Frontal cortex (tissue), 3 donors: ENCODE measurements at regions not wholly inside any gene's neighbourhood (a gene's known extent, or its start where the extent isn't known, plus 50 kb on each side); places are given as distances from the start of the nearest gene placed in this dataset.
"Not testable (repeated sequence)": the region's sequence is repeated elsewhere in the genome, so short reads cannot be mapped to it uniquely, and the experiment has no call there.

Experiments
- DNase-seq, 2 donors: peaks; one replicate each; pipeline ENCODE4 v3.0.0; 2012; ENCODE audit warnings: low spot score in 2 of 2
- FAIRE-seq: peaks from 2 replicates; lab custom pipeline; 2012; peaks lifted over from hg19 to GRCh38; lab: Jason Lieb, UNC
- donor health status: control.
- donor health status: control.
- donor health status: control.

DNA sequence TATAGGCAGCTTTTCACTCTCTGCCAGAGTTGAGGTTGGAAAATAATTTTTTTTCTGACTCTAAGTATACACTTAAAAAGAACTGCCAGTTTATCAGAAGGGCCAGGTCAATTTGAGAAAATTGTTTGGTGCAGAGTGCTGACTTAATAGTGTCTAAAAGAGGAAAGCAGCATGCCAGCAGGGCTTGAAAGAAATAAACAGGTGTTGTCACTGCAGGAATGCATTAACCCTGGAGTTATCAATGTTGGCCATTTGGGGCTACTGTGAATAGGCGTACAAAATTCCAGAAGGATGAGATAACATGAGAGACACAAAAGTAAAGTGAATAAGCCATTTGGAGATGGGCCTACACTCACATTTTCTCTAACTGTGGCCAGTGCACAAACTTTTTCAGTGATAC, 220.6 kb upstream of the PLD5 start:
- FAIRE-seq = no peak
- DNase-seq = no peak

DNA sequence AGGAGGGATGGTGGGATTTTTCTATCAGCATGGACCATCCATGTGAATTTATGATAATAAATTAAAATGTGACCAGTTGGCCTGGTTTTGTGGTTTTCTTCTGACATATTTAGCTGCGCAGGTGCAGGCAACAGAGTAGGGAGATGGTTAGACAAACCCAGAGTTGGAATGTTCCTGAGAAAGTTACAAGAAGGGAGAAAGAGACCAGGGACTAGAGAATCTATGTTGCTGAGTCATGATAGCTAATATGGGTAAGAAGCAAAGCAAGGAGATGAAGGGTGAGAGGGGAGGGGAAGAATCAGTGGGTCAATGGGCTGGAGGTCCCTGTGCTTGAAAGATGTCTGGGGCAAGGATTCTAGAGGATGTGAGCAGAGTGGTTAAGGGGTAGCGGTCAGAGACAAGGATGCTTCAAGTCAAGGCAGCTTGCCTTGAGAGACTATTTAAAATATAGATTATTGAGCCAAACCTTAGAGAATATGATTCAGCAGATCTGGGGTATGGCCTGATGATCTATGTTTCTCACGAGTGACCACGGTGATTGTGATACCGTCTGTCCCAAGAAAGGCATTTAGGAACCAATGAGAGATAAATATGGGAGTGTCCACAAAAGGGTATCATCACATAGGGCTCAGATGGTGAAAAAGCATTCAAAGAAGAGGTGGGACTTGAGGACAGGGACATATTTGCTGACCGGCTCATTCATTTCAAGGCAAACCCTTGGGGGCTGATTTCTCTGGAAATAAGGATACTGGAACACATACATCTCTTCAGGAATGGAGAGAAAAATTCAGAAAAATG, 219.7 kb upstream of the PLD5 start:
- FAIRE-seq (no peak), DNase-seq (no peak)

DNA sequence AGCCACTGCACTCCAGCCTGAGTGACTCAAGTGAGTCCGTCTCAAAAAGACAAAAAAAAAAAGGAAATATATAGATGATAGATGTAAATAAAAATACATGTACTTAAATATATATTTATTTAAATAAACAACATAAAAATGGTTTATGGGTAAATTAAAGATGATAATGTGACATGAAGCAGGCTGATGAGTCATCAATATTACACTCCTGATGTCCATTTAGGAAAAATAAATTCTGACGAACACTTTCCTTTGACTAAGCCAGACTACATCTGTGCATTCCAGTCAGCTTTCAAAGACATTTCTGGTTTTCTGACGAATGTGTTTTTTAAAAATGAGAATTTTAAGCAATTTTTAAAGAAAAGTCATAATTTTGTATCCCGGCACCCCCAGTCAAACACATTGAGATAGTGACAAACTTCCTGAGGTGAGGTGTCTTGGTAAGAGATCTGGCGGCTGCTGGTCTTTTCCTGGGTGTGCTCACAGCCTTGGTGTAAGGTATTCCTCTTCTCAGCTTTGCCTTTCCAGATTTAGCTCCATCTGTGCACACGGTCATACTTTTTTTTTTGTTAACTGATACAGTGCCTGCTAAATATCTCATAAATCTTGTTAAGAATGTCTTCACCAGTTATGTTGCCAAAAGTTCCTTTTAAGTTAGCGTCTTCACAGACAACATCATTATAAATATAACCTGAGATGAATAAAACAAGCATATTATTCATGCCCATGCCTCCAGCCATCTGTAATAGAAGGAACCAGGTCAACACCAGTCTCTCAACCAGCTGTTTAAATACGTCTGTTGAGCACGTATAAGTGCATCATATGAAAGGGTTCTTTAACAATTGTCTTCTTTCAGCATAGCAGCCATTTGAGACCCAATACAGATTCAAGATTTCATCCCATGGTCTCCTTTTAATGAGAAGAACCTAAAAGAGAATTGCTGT, 214.5 kb upstream of the PLD5 start:
- FAIRE-seq (no peak), DNase-seq (no peak)

DNA sequence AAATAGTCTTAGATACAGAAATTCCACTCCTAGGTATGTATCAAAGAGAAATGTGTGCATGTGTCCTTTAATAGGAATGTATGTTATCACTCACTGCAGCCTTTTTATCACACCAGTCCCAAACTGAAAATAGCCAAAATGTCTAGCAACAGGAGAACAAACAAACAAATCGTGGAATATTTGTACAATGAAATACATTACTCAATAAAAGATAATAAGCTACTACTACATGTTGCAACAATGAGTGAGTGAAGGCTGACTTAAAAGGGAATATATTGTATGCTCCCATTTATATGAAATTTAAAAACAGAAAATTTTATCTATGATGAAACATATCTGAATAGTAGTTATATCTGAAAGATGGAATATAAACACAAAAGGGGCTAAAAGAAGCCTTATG, 212.1 kb upstream of the PLD5 start:
- DNase-seq = no peak
- no peak for FAIRE-seq

DNA sequence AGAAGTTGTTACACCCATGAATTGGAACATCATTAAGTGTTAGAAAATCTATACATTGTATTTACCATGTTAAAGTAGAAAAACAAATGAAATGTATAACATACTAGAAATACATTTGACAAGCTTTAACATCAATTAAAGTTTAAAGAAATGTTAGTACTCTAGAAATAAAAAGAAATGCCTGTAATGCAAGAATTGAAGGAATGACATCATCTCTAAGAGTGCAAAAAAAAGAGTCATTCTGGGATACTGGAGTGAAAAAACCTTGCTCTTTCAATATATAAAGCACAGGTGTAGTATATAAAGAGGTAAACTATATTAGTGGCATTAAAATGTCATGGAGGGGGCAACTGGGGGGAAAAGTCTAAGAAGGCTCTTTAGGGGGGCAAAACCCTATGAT, 210.8 kb upstream of the PLD5 start:
- no peak for DNase-seq
- no peak for FAIRE-seq

DNA sequence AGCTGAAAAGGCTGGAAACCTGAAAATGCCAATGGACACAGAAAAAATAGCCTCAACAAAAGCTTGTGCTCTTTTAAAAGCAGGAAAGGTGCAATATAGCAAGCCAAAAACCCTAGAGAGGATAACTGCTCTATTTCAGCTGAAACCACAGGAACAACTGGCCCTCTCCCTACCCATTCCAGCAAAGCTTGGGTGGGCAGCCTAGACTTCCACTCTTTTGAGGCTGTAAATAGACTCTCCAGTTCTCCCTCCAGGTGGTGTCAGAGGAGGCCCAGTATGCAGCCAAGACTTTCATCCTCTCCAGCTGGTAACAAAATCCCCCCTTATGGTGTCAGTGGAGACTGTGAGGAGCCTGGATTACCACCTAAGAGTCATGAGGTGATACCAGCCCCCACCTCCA, 206.9 kb upstream of the PLD5 start:
- no peak for FAIRE-seq
- DNase-seq = no peak

DNA sequence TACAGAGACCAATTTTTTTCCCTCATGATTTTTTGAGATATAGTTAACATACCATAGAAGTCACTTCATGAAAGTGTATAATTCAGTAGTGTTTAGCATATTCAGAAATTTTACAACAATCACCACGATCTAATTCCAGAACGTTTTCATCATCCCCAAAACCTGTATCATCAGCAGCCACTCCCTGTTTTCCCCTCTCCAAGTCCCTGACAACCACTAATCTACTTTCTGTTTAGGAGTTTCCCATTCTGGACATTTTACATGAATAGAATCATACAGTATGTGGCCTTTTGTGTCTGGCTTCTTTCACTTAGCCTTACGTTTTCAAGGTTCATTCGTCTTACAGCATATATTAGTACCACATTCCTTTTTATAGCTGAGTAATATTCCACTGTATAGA, 204.2 kb upstream of the PLD5 start:
- DNase-seq (no peak), FAIRE-seq (no peak)

DNA sequence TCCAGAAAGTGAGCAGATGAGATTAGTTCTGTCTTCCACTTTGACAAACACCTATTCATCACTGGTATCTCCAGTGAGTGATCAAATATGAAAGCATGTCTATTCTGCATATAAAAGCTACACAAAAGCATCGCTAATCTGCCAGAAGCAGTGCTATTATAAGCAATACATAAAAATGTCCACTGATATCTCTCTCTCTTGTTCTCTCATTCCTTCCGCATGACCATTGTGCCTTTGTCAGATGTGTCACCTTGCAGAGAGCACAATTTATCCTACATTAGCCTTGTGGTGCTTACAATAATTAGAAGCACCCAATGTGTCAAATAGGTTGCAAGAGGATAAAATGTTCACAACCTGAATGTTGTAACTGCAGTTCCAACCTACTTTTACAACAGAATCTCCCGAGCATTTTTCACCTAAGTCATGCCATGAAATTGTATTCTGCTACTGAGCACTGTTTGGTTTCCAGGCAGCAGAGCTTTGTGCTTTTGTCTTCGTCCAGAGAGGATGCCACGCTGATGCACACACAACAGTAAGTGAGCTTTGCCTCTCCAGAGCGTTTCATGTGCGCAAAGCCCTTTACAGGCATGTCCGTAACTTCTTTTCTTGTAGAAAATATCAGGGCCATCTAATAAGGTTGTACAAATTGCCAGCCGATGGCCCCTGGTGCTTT, 198.7 kb upstream of the PLD5 start:
- FAIRE-seq (no peak), DNase-seq (no peak)

DNA sequence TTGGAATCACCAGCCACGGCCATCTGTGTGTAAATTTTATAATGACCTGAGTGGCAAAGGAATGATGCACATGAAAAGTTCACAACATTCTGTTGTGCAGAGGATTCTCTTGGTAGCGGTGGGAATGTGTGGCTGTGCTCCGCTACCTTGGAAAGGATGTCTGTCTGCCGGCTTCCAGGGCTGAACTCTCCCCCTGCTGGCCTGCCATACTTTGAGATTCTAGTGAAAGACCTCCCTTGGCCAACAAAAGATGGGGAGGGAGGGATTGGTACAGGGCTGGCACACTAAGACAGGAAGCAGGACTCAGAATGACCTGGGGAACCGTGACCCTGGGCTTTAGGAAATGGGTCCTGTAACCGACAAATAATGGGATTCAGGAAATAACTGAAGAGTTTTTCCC, 194.5 kb upstream of the PLD5 start:
- DNase-seq = no peak
- FAIRE-seq = no peak

DNA sequence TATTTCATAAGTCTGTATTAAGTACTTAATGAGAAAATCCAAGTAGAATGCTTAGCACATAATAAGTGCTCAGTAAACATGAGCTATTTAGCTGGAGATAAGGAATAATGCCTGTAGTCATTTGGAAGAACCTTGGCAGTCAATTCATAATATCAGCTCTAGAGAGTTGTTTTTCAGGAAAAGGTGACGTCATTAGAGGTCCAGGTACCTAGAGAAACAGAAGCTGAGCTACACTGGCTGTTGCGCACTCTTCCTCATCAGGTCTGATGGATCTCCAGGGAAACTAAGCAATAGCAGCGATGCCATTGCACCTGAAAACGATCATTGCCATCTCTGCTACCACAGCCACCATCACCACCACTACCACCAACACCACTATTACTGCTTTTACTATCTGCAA, 187.8 kb upstream of the PLD5 start:
- no peak for DNase-seq
- FAIRE-seq = no peak

DNA sequence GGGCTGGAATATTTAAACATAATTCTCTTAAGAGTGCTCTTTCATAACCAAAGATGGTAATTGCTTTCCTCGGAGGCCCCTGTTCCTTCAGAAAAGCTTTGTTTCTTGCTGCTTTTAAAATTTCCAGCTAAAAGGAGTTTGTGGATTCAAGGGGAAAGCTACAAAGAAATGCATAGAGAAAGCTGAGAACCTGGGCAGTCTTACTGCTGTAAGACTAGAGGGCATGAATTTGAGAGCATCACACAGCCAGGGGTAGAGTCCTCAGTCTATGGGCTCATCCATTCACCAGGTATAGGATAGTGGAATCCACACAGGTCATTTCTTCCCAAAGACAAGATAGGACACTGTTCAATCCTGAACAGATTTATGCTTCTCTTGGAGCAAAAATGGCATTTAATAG, 186.3 kb upstream of the PLD5 start:
- DNase-seq (no peak), FAIRE-seq (no peak)

DNA sequence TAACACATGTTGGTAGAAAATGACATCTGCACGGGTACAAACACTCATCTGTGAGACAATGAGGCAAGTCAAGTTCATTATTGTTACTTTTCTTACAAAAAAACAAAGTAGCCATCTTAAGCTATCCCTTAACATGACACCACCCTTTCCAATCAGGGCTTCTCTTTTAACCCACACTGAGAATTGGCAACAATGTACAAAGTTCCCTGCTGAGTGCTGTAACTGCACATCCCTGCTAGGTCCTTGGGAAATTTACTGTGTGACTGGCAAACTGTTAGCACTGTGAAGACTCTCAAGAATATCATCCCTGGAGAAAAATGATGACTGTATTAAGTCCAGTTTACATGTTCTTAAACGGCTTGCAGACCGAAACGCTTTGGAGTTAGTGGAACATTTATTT, 185.8 kb upstream of the PLD5 start:
- no peak for DNase-seq
- FAIRE-seq = no peak

DNA sequence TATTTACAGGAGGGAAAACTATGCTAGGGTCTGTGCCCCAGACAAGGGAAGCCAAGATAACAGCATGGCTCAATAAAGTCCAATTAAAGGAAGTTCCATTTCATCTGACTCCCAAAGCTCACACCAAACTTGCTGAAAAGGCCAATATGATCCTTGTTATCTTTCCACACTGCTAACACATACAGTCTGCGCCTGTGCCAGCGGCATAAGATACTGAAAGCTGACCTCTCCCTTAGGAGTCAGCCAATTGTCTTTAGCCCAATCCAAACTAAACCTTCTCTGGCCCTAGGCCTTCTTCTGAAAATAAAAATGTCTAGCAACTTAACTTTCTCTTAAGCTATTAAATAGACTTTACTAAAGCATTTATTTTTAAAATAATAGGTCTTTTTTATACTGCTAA, 179.0 kb upstream of the PLD5 start:
- FAIRE-seq = no peak
- no peak for DNase-seq

DNA sequence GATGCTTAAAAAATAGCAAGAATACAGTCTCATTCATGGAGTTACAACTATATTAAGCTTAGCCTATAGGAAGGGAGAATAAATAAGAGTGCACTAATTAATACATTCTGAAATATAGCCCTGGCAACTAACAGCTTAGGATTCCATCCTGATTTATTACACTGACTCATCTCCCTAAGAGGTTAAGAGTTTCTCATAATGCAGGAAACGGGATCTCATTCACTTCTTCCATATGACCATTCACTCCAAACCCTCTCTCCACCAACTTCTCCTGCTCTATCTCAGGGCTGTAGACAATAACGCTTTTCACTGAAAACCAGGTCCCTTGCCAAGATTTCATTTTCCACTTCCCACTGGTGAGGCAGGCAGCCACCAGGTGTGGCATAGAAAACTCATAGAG, 168.5 kb upstream of the PLD5 start:
- FAIRE-seq (no peak), DNase-seq (no peak)

DNA sequence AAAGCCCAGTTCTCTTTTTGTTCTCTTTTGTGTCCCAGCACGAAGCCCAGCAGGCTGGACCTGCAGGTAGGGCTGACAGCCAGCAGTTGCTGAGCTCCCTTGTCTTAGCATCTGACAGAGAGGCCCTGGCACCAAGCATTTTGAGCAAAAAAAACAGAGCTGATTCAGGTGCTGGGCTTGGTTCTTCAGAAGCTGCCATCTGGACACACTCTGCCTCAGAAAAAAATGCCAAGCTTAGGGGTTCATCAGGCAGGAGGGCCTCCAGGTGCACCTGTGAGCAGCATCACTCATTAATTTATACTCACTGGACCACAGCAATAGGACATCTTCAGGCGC, 167.1 kb upstream of the PLD5 start:
- FAIRE-seq (no peak), DNase-seq (no peak)

DNA sequence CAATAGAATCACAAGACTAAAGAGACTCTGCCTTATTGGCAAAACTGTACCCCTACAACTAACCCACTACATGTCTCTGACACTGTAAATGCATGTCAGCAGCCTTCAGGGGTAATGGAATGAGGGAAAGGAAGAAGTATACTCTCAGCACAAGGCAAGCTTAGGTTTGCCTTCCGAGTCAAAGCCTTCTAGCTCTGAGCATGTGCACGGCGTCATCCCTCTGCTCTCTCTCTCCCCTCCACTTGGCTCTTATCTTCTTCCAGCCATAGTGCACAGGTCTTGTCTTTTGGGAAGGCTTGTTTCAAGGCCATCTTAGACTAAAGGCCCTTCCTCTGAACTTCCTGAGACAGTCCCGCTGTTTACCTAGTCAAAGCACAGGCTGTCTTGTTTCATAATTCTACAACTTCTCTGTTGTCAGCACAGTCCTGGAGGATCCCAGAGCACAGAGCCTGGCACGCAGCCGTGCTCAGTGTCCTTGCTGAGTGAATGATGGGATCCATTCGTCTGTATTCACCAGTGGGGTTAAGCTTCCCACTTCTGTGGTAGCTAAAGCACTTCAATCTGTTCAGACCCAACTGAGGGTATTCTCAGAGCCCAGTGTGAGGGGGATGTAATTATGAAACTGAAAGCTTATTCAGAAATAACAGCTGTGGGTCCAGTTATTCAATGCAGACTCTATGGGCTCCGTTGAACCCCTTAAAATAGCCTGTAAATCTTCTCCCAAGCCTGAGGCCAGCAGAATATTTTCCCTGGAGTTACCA, 166.5 kb upstream of the PLD5 start:
- FAIRE-seq (no peak), DNase-seq (no peak)

DNA sequence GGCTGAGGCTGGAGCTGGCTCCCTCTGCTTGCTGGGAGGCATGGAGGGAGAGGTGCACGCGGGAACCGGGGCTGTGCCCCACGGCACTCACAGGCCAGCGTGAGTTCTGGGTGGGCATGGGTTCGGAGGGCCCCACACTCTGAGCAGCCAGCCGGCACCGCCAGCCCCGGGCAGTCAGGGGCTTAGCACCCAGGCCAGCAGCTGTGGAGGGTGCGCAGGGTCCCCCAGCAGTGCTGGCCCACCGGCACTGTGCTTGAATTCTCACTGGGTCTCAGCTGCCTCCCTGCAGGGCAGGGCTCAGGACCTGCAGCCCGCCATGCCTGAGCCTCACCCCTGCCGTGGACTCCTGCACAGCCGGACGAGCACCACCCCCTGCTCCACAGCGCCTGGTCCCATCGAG, 164.9 kb upstream of the PLD5 start:
- FAIRE-seq = no peak
- no peak for DNase-seq

DNA sequence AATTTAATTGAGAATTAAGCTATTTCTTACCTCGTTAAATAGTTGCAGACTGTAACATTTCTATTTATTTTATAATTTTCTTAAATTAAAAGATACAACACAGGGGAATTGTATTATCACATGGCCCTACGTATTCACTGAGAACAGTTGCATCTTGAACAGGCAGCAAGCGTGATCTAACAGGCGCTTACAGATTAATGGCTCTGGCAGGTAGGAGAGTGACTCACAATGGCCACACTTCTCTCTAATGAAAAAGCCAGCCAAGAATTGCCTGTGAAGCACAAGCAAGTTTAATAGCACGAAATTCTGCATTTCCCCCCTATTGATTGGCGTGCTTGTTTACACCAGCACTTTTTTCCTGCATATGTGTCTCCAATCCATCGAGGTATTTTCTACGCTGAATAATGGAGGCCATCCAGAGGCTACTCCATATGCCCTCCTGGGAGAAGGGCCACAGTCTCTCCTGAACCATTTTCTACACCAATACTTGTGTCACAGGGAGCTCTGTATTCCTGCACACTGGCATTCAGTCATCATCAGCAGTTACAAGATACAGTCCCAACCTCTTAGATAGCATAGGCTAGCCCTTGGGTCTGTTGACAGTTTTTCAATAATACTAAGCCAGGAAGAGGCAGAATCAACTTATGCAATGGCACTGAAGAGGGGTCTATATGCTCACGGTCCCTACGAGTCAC, 150.6 kb upstream of the PLD5 start:
- DNase-seq = no peak
- no peak for FAIRE-seq

DNA sequence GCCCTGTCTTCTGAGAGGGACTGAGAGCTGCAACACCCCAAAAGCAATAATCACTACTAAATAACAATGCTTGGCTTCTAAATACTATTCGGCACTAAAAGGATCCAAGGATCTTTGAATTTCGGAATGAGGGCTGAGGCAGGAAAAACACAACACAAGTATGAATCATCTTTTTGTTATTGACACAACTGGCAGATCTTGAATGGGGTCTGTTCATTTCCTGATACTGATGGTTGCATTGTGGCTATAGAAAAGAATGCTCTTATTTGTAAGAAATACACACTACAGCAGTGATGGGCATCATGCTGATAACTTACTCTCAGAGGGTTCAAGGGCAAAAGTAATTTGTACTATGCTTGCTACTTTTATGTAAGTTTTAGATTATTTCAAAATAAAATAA, 149.2 kb upstream of the PLD5 start:
- DNase-seq (no peak), FAIRE-seq (peak; percentile 90)

DNA sequence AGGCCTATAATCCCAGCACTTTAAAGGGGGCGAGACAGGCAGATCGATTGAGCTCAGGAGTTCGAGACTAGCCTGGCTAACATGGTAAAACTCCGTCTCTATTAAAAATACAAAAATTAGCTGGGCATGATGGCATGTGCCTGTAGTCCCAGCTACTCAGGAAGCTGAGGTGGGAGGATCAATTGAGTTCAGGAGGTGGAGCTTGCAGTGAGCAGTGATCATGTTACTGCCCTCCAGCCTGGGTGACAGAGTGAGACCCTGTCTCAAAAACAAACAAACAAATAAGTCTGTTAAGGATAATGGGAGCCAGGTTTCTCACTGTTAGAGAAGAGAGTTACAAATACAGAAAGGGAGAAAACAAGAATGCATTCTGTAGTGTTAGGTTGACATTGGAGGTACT, 148.7 kb upstream of the PLD5 start:
- DNase-seq, FAIRE-seq: not testable (repeated sequence)
